Pancreas (tissue), 10 donors: ENCODE measurements at regions not wholly inside any gene's neighbourhood (a gene's known extent, or its start where the extent isn't known, plus 50 kb on each side); places are given as distances from the start of the nearest gene placed in this dataset.
A peak's percentile ranks its signal among the peaks of the same experiment; 100 is the strongest.

Source experiments
- ATAC-seq, 4 donors: fragments of 200-7000 bp; cut with Tn5 transposase; one replicate each; pipeline versions ENCODE4 v1.8.0 to v1.9.1; 2020; ENCODE audit warnings: mild to moderate bottlenecking in 4 of 4, moderate library complexity in 4 of 4
- DNase-seq, 6 donors: peaks; one replicate each; pipeline ENCODE4 v3.0.0-alpha.2; 2020
- FAIRE-seq: peaks from 2 replicates; lab custom pipeline; 2012; peaks lifted over from hg19 to GRCh38; lab: Jason Lieb, UNC
- H3K27ac ChIP-seq, 4 donors: fragments of 200-600 bp; sonication (generic); 1 replicate in 3 of 4; 2 replicates in 1 of 4; pipeline versions ENCODE4 v1.5.0 to v1.8.0; 2020
- H3K27me3 ChIP-seq, 4 donors: fragments of 200-600 bp; one replicate each; pipeline ENCODE4 v1.8.0; 2021
- H3K36me3 ChIP-seq, 3 donors: fragments of 200-600 bp; sonication (generic) in 1 of 3; one replicate each; pipeline versions ENCODE4 v1.5.0 to v1.8.0; 2020 to 2021
- H3K4me1 ChIP-seq, 3 donors: fragments of 200-600 bp; one replicate each; pipeline ENCODE4 v1.8.0; 2021
- H3K4me3 ChIP-seq, 4 donors: fragments of 200-600 bp; sonication (generic) in 2 of 4; one replicate each; pipeline versions ENCODE4 v1.5.0 to v1.8.0; 2020 to 2021
- H3K9me3 ChIP-seq, 4 donors: fragments of 200-600 bp; one replicate each; pipeline ENCODE4 v1.8.0; 2021
- WGBS, 2 donors: extraction: QIAGEN DNeasy Blood & Tissue Kit; methylation state at CpG; one replicate each; pipeline ENCODE4 v1.1.7; 2013; 5-methylcytosine and 5-hydroxymethylcytosine counted together
- intact Hi-C, 3 donors: fragments of 100-400 bp; cut with DNase I; formaldehyde crosslinking; loops; one replicate each; pipeline versions ENCODE4 v1.11.1 to v1.14.2; 2022
- TF ChIP-seq, protein P1 (sequence below), 4 donors: fragments of 200-600 bp; sonication (generic) in 3 of 4; IDR thresholded peaks; one replicate each; pipeline versions ENCODE4 v1.5.0 to v1.8.0; 2021; ENCODE audit warnings: antibody characterized with exemption in 4 of 4
- donor health status: healthy with polysubstance abuse.
- donor health status: DM: no; HTN: no; CAD: no; lungs with moderate emphysema.
- donor health status: DM: no; HTN: no; CAD: no.
- donor health status: control.
- donor health status: control.
- donor health status: Bipolar disorder and iron deficiency.
- donor health status: DM: yes; HTN: yes; CAD: no.
- donor health status: DM: no; HTN: no; CAD: no.
- donor health status: DM: no; HTN: no; CAD: no.
- donor health status: DM: yes; HTN: yes; CAD: no.

DNA sequence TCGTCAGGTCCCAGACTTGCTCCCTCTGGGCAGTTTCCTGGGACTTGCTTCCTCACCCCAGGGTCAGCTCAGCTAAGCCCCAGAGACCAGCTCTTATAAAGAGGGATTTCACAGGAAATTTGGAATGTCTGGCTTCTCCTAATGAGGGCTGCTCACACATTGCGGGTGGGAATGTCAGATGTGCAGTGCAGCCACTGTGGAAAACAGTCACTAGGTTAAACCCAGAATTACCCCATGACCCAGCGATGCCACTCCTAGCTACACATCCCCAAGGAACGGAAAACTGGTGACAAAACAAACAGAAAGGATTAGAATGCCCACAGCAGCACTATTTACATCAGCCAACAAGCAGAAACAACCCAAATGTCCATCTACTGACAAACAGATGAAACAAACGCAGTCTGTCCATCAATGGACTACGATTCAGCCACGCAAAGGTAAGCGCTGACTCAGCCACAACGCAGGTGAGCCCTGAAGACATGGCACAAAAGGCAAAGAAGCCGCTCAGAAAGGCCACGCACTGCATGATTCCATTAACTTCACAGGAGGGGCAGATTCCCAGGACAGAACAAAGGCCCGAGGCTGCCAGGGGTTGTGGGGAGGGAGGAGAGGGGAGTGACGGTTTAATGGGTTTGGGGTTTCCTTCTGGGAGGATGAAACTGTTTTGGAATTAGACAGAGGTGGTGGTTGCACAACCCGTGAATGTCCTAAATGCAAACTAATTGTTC, 63.0 kb downstream of the NCOR2 start:
- H3K4me1 ChIP-seq, result peaks cover 21 to 34% (median 23%) of the 10 kb centered on the region in 3 donors
- DNase-seq (no peak), ATAC-seq (no peak), FAIRE-seq (no peak)
- H3K4me3 ChIP-seq, result no peak overlapping the region
- H3K9me3 ChIP-seq, result no peaks in the 10 kb centered on the region
- H3K27ac ChIP-seq, result peak overlapping the region in 1 of 4 donors; percentile 11
- H3K27me3 ChIP-seq, result no peaks in the 10 kb centered on the region
- TF ChIP-seq, protein P1, sequence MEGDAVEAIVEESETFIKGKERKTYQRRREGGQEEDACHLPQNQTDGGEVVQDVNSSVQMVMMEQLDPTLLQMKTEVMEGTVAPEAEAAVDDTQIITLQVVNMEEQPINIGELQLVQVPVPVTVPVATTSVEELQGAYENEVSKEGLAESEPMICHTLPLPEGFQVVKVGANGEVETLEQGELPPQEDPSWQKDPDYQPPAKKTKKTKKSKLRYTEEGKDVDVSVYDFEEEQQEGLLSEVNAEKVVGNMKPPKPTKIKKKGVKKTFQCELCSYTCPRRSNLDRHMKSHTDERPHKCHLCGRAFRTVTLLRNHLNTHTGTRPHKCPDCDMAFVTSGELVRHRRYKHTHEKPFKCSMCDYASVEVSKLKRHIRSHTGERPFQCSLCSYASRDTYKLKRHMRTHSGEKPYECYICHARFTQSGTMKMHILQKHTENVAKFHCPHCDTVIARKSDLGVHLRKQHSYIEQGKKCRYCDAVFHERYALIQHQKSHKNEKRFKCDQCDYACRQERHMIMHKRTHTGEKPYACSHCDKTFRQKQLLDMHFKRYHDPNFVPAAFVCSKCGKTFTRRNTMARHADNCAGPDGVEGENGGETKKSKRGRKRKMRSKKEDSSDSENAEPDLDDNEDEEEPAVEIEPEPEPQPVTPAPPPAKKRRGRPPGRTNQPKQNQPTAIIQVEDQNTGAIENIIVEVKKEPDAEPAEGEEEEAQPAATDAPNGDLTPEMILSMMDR (IDR thresholded peaks at IDR 0.05), result no peak
- 84% methylated on average over 14 of the region's 14 CpGs for WGBS, 2 donors
- no peaks in the 10 kb centered on the region for H3K36me3 ChIP-seq
- intact Hi-C loops, result no loop called here

DNA sequence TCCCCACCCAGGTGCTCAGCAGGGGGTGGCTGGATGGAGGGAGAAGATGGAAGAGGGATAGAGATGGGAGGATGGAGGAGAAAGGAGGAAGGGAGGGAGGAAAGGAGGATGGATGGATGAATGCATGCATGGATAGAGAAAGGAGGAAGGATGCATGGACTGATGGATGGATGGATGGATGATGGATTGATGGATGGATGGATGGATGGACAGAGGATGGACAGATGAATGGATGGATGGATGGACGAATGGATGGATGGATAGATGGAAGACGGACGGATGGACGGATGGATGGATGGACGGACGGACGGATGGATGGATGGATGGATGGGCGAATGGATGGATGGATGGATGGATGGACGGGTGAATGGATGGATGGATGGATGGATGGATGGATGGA, 64.1 kb downstream of the NCOR2 start:
- TF ChIP-seq, protein P1 (IDR thresholded peaks at IDR 0.05), result no peak
- no peak overlapping the region for H3K27ac ChIP-seq
- ATAC-seq (no peak), DNase-seq (no peak), FAIRE-seq (no peak)
- no peaks in the 10 kb centered on the region for H3K9me3 ChIP-seq
- no peaks in the 10 kb centered on the region for H3K27me3 ChIP-seq
- 78 to 97% methylated on average over 9 of the region's 9 CpGs for WGBS, 2 donors
- intact Hi-C loops, result no loop called here
- H3K4me1 ChIP-seq, result peaks cover 17 to 31% (median 21%) of the 10 kb centered on the region in 3 donors
- H3K36me3 ChIP-seq, result no peaks in the 10 kb centered on the region
- H3K4me3 ChIP-seq, result no peak overlapping the region

GRCh38 chr12:124502379-124502778, 65.0 kb downstream of the NCOR2 start:
- H3K27me3 ChIP-seq, result no peaks in the 10 kb centered on the region
- H3K27ac ChIP-seq, result peak overlapping the region in 2 of 4 donors; percentile 22 to 63
- peaks cover 20 to 31% (median 21%) of the 10 kb centered on the region in 3 donors for H3K4me1 ChIP-seq
- 93 to 95% methylated on average over 10 of the region's 10 CpGs for WGBS, 2 donors
- H3K4me3 ChIP-seq, result no peak overlapping the region
- H3K9me3 ChIP-seq, result no peaks in the 10 kb centered on the region
- H3K36me3 ChIP-seq, result no peaks in the 10 kb centered on the region
- FAIRE-seq (no peak), DNase-seq (no peak), ATAC-seq (no peak)
- TF ChIP-seq, protein P1 (IDR thresholded peaks at IDR 0.05), result no peak
- intact Hi-C loops, result no loop called here

DNA sequence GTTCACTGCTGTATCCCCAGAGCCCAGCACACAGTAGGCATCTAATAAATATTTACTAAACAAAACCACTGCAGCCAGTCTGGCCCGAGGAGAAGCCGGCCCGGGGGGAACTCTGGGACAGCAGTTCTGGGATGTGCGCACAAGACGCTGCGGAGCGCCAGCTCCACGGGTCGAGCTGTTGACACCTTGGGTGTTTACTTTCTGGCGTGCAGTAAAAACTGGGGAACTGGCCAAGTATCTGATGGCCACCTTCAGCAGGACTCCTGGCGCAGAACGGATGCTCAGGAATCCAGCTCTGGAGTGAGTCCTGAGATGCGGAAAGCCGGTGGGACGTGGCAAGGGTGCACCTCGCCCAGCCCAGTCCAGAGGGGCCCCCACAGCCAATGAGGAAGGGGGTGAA, 65.6 kb downstream of the NCOR2 start:
- 52 to 53% methylated on average over 16 of the region's 16 CpGs for WGBS, 2 donors
- intact Hi-C loops, result no loop called here

More for the DNA sequence above, 65.6 kb downstream of the NCOR2 start:
- Histone ChIP-seq H3K27ac (peak overlapping the region in 2 of 4 donors; percentile 63 to 64), H3K27me3 (no peaks in the 10 kb centered on the region), H3K4me1 (peaks cover 21 to 33% (median 24%) of the 10 kb centered on the region in 3 donors), H3K36me3 (no peaks in the 10 kb centered on the region), H3K4me3 (no peak overlapping the region), H3K9me3 (no peaks in the 10 kb centered on the region)
- FAIRE-seq (no peak), DNase-seq (no peak), ATAC-seq (peak in 1 of 4 donors; percentile 10)
- TF ChIP-seq, protein P1 (IDR thresholded peaks at IDR 0.05), result no peak
